ENCODE measurements at regions not wholly inside any gene's neighbourhood (a gene's known extent, or its start where the extent isn't known, plus 50 kb on each side); places are given as distances from the start of the nearest gene placed in this dataset.

GRCh38 chr20:56805966-56806365, 176.9 kb downstream of the TFAP2C start:
- Histone ChIP-seq H3K9me3 (ENCODE audit: low read depth, low read length) (no peaks in the 10 kb centered on the region), H3K36me3 (ENCODE audit: insufficient read depth, low read length) (no peaks in the 10 kb centered on the region), H3K27ac (no peak overlapping the region), H3K4me3 (no peak overlapping the region), H3K9ac (ENCODE audit: insufficient read length) (no peak overlapping the region)
- TF ChIP-seq POLR2AphosphoS5 (IDR thresholded peaks at IDR 0.05; ENCODE audit: borderline replicate concordance, low read depth, low read length): no peak
- no peak for TF ChIP-seq EZH2 (IDR thresholded peaks at IDR 0.05)
- no peak for TF ChIP-seq FOXP2 (optimal IDR thresholded peaks at IDR 0.05; ENCODE audit: control extremely low read depth, extremely low read length, insufficient read depth)
- no peak for DNase-seq (ENCODE audit: low read depth, low spot score)

- H3K27ac ChIP-seq: no peak overlapping the region
- no peak for DNase-seq (ENCODE audit: low read depth, low spot score)
- H3K36me3 ChIP-seq (ENCODE audit: insufficient read depth, low read length): no peaks in the 10 kb centered on the region
- TF ChIP-seq FOXP2 (optimal IDR thresholded peaks at IDR 0.05; ENCODE audit: control extremely low read depth, extremely low read length, insufficient read depth) (no peak), EZH2 (IDR thresholded peaks at IDR 0.05) (no peak), POLR2AphosphoS5 (IDR thresholded peaks at IDR 0.05; ENCODE audit: borderline replicate concordance, low read depth, low read length) (no peak)
- H3K9me3 ChIP-seq (ENCODE audit: low read depth, low read length): no peaks in the 10 kb centered on the region
- no peak overlapping the region for H3K4me3 ChIP-seq
- no peak overlapping the region for H3K9ac ChIP-seq (ENCODE audit: insufficient read length)
Observed at GRCh38 chr20:56806952-56807517, 177.9 kb downstream of the TFAP2C start.

- no peak for DNase-seq (ENCODE audit: low read depth, low spot score)
- H3K9ac ChIP-seq (ENCODE audit: insufficient read length): no peak overlapping the region
- TF ChIP-seq POLR2AphosphoS5 (IDR thresholded peaks at IDR 0.05; ENCODE audit: borderline replicate concordance, low read depth, low read length) (no peak), FOXP2 (optimal IDR thresholded peaks at IDR 0.05; ENCODE audit: control extremely low read depth, extremely low read length, insufficient read depth) (no peak), EZH2 (IDR thresholded peaks at IDR 0.05) (no peak)
- no peak overlapping the region for H3K4me3 ChIP-seq
- H3K27ac ChIP-seq: no peak overlapping the region
- no peaks in the 10 kb centered on the region for H3K9me3 ChIP-seq (ENCODE audit: low read depth, low read length)
- H3K36me3 ChIP-seq (ENCODE audit: insufficient read depth, low read length): no peaks in the 10 kb centered on the region
Observed at GRCh38 chr20:56808117-56808725, 179.1 kb downstream of the TFAP2C start.

DNA sequence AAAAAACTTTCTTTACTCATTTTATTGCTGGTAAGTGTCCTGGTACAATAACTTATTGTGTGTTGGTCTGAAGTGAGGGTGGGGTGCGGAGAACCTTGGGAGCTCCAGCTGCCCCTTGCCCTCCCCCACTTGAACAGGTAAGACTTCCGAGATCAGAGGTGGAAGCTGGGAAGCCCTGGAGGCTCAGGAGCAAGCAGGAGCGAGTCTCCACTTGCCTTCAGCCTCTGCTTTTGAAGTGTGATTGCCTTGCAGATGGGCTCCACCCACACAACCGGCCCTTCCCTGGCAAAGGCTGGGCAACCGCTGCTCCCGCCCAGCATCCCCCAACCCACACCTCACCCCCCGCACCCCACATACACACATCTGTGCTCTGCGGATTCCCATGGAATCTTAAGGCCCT, 179.6 kb downstream of the TFAP2C start:
- no peak for DNase-seq (ENCODE audit: low read depth, low spot score)
- no peak overlapping the region for H3K27ac ChIP-seq
- H3K36me3 ChIP-seq (ENCODE audit: insufficient read depth, low read length): no peaks in the 10 kb centered on the region
- no peaks in the 10 kb centered on the region for H3K9me3 ChIP-seq (ENCODE audit: low read depth, low read length)
- no peak overlapping the region for H3K9ac ChIP-seq (ENCODE audit: insufficient read length)
- TF ChIP-seq EZH2 (IDR thresholded peaks at IDR 0.05) (no peak), FOXP2 (optimal IDR thresholded peaks at IDR 0.05; ENCODE audit: control extremely low read depth, extremely low read length, insufficient read depth) (no peak), POLR2AphosphoS5 (IDR thresholded peaks at IDR 0.05; ENCODE audit: borderline replicate concordance, low read depth, low read length) (no peak)
- H3K4me3 ChIP-seq: no peak overlapping the region

GRCh38 chr20:56809668-56810067, 180.6 kb downstream of the TFAP2C start:
- H3K4me3 ChIP-seq: no peak overlapping the region
- H3K27ac ChIP-seq: no peak overlapping the region
- no peak overlapping the region for H3K9ac ChIP-seq (ENCODE audit: insufficient read length)
- no peak for DNase-seq (ENCODE audit: low read depth, low spot score)
- H3K36me3 ChIP-seq (ENCODE audit: insufficient read depth, low read length): no peaks in the 10 kb centered on the region
- TF ChIP-seq FOXP2 (optimal IDR thresholded peaks at IDR 0.05; ENCODE audit: control extremely low read depth, extremely low read length, insufficient read depth) (no peak), POLR2AphosphoS5 (IDR thresholded peaks at IDR 0.05; ENCODE audit: borderline replicate concordance, low read depth, low read length) (no peak), EZH2 (IDR thresholded peaks at IDR 0.05) (no peak)
- H3K9me3 ChIP-seq (ENCODE audit: low read depth, low read length): no peaks in the 10 kb centered on the region

DNA sequence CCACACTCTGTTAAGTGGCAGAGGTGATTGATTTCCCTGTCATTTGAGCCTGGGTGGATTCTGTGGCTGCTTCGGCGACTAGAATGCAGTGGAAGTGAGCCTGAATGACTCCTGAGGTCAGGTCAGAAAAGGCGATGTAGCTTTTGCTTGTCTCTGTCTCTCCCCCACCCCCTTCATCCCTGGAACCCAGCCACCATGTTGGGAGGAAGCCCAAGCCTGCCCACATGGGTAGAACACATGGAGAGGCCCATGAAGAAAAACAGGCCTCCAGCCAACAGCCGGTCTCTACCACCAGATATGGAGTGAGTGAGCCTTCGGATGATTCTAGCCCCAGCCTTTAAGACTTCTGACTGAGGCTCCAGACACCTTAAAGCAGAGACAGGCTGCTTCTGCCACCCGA, 181.0 kb downstream of the TFAP2C start:
- Histone ChIP-seq H3K4me3 (no peak overlapping the region), H3K36me3 (ENCODE audit: insufficient read depth, low read length) (no peaks in the 10 kb centered on the region), H3K9ac (ENCODE audit: insufficient read length) (no peak overlapping the region), H3K27ac (no peak overlapping the region), H3K9me3 (ENCODE audit: low read depth, low read length) (no peaks in the 10 kb centered on the region)
- no peak for DNase-seq (ENCODE audit: low read depth, low spot score)
- TF ChIP-seq FOXP2 (optimal IDR thresholded peaks at IDR 0.05; ENCODE audit: control extremely low read depth, extremely low read length, insufficient read depth) (no peak), POLR2AphosphoS5 (IDR thresholded peaks at IDR 0.05; ENCODE audit: borderline replicate concordance, low read depth, low read length) (no peak), EZH2 (IDR thresholded peaks at IDR 0.05) (no peak)

DNA sequence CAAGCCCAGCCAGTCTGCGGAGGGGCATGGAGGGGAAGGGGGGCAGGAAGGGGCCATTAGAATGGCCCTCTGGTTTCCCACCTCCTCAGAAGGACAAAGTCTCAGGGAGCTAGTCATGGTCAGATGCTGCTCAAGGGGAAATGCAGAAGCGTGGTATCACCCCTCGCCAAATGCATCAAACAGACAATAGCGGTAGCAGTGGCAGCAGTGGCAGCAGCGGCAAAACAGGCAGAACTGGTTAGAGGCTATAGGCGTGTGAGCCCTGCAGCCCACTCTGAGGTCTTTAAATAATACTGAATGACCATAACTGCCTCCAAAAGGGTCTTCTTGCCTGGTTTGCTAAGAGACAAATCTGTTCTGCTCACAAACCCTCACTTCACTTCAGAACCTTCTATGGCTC, 186.7 kb downstream of the TFAP2C start:
- no peak overlapping the region for H3K27ac ChIP-seq
- H3K4me3 ChIP-seq: no peak overlapping the region
- no peaks in the 10 kb centered on the region for H3K9me3 ChIP-seq (ENCODE audit: low read depth, low read length)
- H3K36me3 ChIP-seq (ENCODE audit: insufficient read depth, low read length): no peaks in the 10 kb centered on the region
- DNase-seq (ENCODE audit: low read depth, low spot score): no peak
- no peak overlapping the region for H3K9ac ChIP-seq (ENCODE audit: insufficient read length)
- TF ChIP-seq EZH2 (IDR thresholded peaks at IDR 0.05) (no peak), POLR2AphosphoS5 (IDR thresholded peaks at IDR 0.05; ENCODE audit: borderline replicate concordance, low read depth, low read length) (no peak), FOXP2 (optimal IDR thresholded peaks at IDR 0.05; ENCODE audit: control extremely low read depth, extremely low read length, insufficient read depth) (no peak)

DNA sequence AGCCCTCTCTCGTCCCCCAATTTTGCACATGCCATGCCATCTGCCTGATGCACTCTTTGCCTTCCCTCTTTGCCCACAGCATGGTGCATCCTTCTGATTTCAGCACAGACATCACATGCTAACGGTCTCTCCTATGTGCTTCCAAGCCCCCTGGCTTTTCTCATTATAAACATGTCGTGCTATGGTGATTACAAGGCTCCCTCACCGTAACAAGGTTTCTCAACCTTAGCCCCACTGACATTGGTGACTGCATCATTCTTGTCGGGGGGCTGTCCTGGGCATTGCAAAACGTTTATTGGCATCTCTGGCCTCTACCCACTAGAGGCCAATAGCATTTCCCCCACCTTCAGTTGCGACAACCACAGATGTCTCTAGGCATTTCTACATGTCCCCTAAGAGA, 187.2 kb downstream of the TFAP2C start:
- TF ChIP-seq FOXP2 (optimal IDR thresholded peaks at IDR 0.05; ENCODE audit: control extremely low read depth, extremely low read length, insufficient read depth) (no peak), POLR2AphosphoS5 (IDR thresholded peaks at IDR 0.05; ENCODE audit: borderline replicate concordance, low read depth, low read length) (no peak), EZH2 (IDR thresholded peaks at IDR 0.05) (no peak)
- H3K9me3 ChIP-seq (ENCODE audit: low read depth, low read length): no peaks in the 10 kb centered on the region
- DNase-seq (ENCODE audit: low read depth, low spot score): no peak
- no peaks in the 10 kb centered on the region for H3K36me3 ChIP-seq (ENCODE audit: insufficient read depth, low read length)
- no peak overlapping the region for H3K4me3 ChIP-seq
- H3K9ac ChIP-seq (ENCODE audit: insufficient read length): no peak overlapping the region
- H3K27ac ChIP-seq: no peak overlapping the region
